CD4-positive, alpha-beta T cell treated with Interferon alpha-2 for 1 hour (primary cell): ENCODE measurements at regions not wholly inside any gene's neighbourhood (a gene's known extent, or its start where the extent isn't known, plus 50 kb on each side); places are given as distances from the start of the nearest gene placed in this dataset.
"Not testable (repeated sequence)": the region's sequence is repeated elsewhere in the genome, so short reads cannot be mapped to it uniquely, and the experiment has no call there.

Source experiments
- DNase-seq, 2 donors: peaks; one replicate each; pipeline ENCODE4 v3.0.0-alpha.2; 2020 to 2022

GRCh38 chr1:30132602-30133286 lies 590.6 kb downstream of the MATN1 start:
- DNase-seq = no peak

GRCh38 chr1:30130566-30130965 lies 592.8 kb downstream of the MATN1 start:
- not testable (repeated sequence) for DNase-seq

- DNase-seq = no peak
Measured at GRCh38 chr1:30130099-30130498, 593.3 kb downstream of the MATN1 start.

- no peak for DNase-seq
Measured at GRCh38 chr1:30129421-30130055, 593.8 kb downstream of the MATN1 start.

GRCh38 chr1:30129001-30129408 lies 594.4 kb downstream of the MATN1 start:
- DNase-seq = no peak

- no peak for DNase-seq
Measured at GRCh38 chr1:30126848-30127247, 596.5 kb downstream of the MATN1 start.

- no peak for DNase-seq
Measured at GRCh38 chr1:30125821-30126170, 597.6 kb downstream of the MATN1 start.

- no peak for DNase-seq
Measured at GRCh38 chr1:30125021-30125820, 598.2 kb downstream of the MATN1 start.

- DNase-seq = no peak
Measured at GRCh38 chr1:30123896-30124295, 599.5 kb downstream of the MATN1 start.

GRCh38 chr1:30123036-30123435 lies 600.3 kb downstream of the MATN1 start:
- no peak for DNase-seq

GRCh38 chr1:30120245-30121000 lies 603.0 kb downstream of the MATN1 start:
- no peak for DNase-seq

GRCh38 chr1:30117685-30118084 lies 605.7 kb downstream of the MATN1 start:
- no peak for DNase-seq

GRCh38 chr1:30111431-30111830 lies 612.0 kb downstream of the MATN1 start:
- peak in 1 of 2 donors; percentile 8 for DNase-seq

GRCh38 chr1:30110846-30111245 lies 612.5 kb downstream of the MATN1 start:
- no peak for DNase-seq

- no peak for DNase-seq
Measured at GRCh38 chr1:30109853-30110252, 613.5 kb downstream of the MATN1 start.

- DNase-seq = no peak
Measured at GRCh38 chr1:30108186-30108585, 615.2 kb downstream of the MATN1 start.

- DNase-seq = peak in 1 of 2 donors; percentile 3
Measured at GRCh38 chr1:30106125-30106524, 617.3 kb downstream of the MATN1 start.

- no peak for DNase-seq
Measured at GRCh38 chr1:30104551-30104950, 618.8 kb downstream of the MATN1 start.

GRCh38 chr1:30103708-30104411 lies 619.5 kb downstream of the MATN1 start:
- DNase-seq = no peak

GRCh38 chr1:30102605-30103004 lies 620.8 kb downstream of the MATN1 start:
- no peak for DNase-seq

GRCh38 chr1:30101487-30102227 lies 621.7 kb downstream of the MATN1 start:
- DNase-seq = no peak

- no peak for DNase-seq
Measured at GRCh38 chr1:30101016-30101415, 622.4 kb downstream of the MATN1 start.
